HFF-Myc (cell line): ENCODE measurements at regions not wholly inside any gene's neighbourhood (a gene's known extent, or its start where the extent isn't known, plus 50 kb on each side); places are given as distances from the start of the nearest gene placed in this dataset.
A peak's percentile ranks its signal among the peaks of the same experiment; 100 is the strongest.

Source experiments
- DNase-seq: peaks from one replicate; pipeline ENCODE4 v3.0.0-alpha.2; 2011; ENCODE audit warnings: low read depth; ENCODE audit errors: extremely low read depth
- H3K4me3 ChIP-seq: replicated peaks from 2 replicates; pipeline ENCODE4 v1.5.1; 2011; ENCODE audit warnings: low read depth, mild to moderate bottlenecking, control low read depth, low read length
- CTCF ChIP-seq: IDR thresholded peaks from 2 replicates; pipeline ENCODE4 v1.5.1; 2012; ENCODE audit warnings: mild to moderate bottlenecking, low read depth, low read length, control low read depth; ENCODE audit errors: missing control alignments

GRCh38 chr1:8201331-8201861 lies 116.5 kb upstream of the SLC45A1 start:
- no peak overlapping the region for H3K4me3 ChIP-seq
- DNase-seq = no peak
- no peak for TF ChIP-seq CTCF

GRCh38 chr1:8200317-8201115 lies 117.4 kb upstream of the SLC45A1 start:
- TF ChIP-seq CTCF = no peak
- no peak overlapping the region for H3K4me3 ChIP-seq
- no peak for DNase-seq

- no peak for TF ChIP-seq CTCF
- DNase-seq = no peak
- no peak overlapping the region for H3K4me3 ChIP-seq
Observed at GRCh38 chr1:8198522-8198921, 119.4 kb upstream of the SLC45A1 start.

- peak; percentile 67 for DNase-seq
- no peak overlapping the region for H3K4me3 ChIP-seq
Observed at GRCh38 chr1:8197493-8198282, 120.2 kb upstream of the SLC45A1 start.

GRCh38 chr1:8194481-8195227 lies 123.3 kb upstream of the SLC45A1 start:
- no peak for TF ChIP-seq CTCF
- DNase-seq = no peak
- H3K4me3 ChIP-seq = no peak overlapping the region

More at GRCh38 chr1:8197493-8198282, 120.2 kb upstream of the SLC45A1 start:
- no peak for TF ChIP-seq CTCF

- H3K4me3 ChIP-seq = no peak overlapping the region
- DNase-seq = no peak
- TF ChIP-seq CTCF = no peak
Observed at GRCh38 chr1:8193840-8194406, 124.0 kb upstream of the SLC45A1 start.
